Spinal cord (tissue), 9 donors: ENCODE measurements at regions not wholly inside any gene's neighbourhood (a gene's known extent, or its start where the extent isn't known, plus 50 kb on each side); places are given as distances from the start of the nearest gene placed in this dataset.
A peak's percentile ranks its signal among the peaks of the same experiment; 100 is the strongest.

ENCODE experiments used
- DNase-seq, 6 donors: peaks; one replicate each; pipeline versions ENCODE4 v3.0.0 to v3.0.0-alpha.2; 2013 to 2015; ENCODE audit warnings: low spot score in 6 of 6, low read depth in 4 of 6
- H3K27ac ChIP-seq: one replicate; pipeline ENCODE4 v1.5.1; 2013; ENCODE audit warnings: low read depth, low read length, control low read depth
- H3K27me3 ChIP-seq: one replicate; pipeline ENCODE4 v1.6.1; 2013; ENCODE audit warnings: low read length; ENCODE audit not compliant: control insufficient read depth, insufficient read depth
- H3K36me3 ChIP-seq: one replicate; pipeline ENCODE4 v1.6.1; 2013; ENCODE audit warnings: low read length; ENCODE audit not compliant: control insufficient read depth, insufficient read depth
- H3K4me1 ChIP-seq: one replicate; pipeline ENCODE4 v1.6.1; 2013; ENCODE audit warnings: low read length; ENCODE audit not compliant: control insufficient read depth, insufficient read depth
- H3K4me3 ChIP-seq: one replicate; pipeline ENCODE4 v1.5.1; 2013; ENCODE audit warnings: low read depth, low read length, control low read depth
- H3K9me3 ChIP-seq: one replicate; pipeline ENCODE4 v1.6.1; 2013; ENCODE audit warnings: low read length; ENCODE audit not compliant: control insufficient read depth, insufficient read depth
- WGBS: methylation state at CpG from one replicate; pipeline ENCODE4 v1.1.5; 2013; ENCODE audit warnings: missing lambda C conversion rate; ENCODE audit not compliant: insufficient coverage; 5-methylcytosine and 5-hydroxymethylcytosine counted together
- donor health status: healthy.

DNA sequence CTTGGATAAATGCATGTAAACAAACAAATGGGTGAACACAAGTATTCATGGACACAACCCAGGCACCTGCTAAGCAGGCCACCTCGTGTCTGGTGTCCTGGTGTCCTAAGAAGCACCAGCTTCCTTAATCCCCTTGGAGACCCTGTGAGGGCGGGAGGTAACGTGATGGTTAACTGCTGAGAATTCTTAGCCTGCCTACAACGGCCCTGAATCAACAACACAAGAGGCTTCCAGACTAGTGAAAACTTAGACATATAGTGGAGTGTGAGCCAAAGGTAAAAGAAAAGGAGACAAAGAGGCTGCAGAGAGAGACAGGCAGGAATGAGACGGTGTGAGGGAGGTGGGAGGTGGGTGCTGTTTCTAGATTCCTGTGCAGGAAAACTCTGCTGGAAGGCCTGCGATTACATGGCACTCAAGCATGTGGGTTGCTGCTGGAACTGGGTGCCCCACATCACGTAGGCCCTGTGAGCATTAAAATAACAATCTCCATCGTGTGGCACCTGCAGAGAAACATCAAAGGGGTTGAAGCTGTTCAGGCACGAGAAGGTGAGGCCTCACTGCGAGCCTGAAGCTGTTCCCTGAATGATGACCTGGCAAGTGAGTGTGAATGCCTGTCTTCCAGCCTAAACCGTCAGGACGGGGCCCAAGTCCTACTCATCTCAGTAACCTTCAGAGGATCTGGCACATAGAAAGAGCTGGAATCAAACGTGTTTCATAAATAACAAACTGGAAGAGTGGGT, 64.2 kb downstream of the RPL37A start:
- H3K36me3 ChIP-seq, result no peaks in the 10 kb centered on the region
- H3K4me1 ChIP-seq, result peaks cover 9% of the 10 kb centered on the region
- no peak overlapping the region for H3K4me3 ChIP-seq
- WGBS, result 68% methylated on average over 11 of the region's 13 CpGs
- no peaks in the 10 kb centered on the region for H3K9me3 ChIP-seq
- H3K27me3 ChIP-seq, result no peaks in the 10 kb centered on the region
- no peak for DNase-seq
- H3K27ac ChIP-seq, result no peak overlapping the region

DNA sequence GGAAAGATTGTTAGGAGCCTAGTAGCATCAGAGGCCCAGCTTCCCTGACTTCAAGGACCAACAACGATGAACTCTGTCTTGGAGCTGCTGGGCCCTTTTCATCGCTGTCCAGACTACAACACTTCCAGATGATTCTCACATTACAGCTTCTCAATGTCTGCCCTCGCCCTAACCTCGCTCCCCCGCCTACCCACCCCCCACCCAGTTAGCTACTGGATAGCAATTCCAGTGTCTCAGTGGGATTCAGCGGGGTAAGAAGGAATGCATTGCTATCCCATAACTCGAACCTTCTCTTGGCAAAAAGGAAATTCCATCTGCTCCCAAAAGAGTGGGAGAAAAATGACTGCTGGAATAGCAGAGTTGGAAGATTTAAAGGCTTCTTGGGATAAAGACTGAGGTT, 65.0 kb downstream of the RPL37A start:
- Histone ChIP-seq H3K27me3 (no peaks in the 10 kb centered on the region), H3K4me1 (peaks cover 9% of the 10 kb centered on the region), H3K27ac (no peak overlapping the region), H3K36me3 (no peaks in the 10 kb centered on the region), H3K4me3 (no peak overlapping the region), H3K9me3 (no peaks in the 10 kb centered on the region)
- no peak for DNase-seq
- WGBS, result 78% methylated on average over 2 of the region's 7 CpGs

DNA sequence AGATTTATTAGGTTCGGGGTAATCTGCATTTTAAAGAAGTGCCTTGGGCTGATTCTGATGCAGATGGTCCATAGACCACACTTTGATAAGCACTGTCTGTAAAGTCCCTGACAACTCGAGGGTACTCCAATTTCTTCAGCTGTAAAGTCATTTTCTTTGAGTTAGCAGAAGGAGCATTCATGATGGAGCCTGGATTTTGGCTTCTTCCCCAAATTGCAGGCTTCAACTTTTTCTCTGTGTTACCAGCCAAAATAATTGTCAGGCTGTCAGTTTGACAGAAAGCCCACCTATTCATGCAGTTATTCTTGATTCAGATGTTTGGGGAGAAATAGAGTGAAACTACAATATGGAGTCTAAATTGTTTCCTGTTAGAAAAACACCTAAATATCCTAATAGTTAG, 66.0 kb downstream of the RPL37A start:
- WGBS, result 80% methylated on average over 1 of the region's 2 CpGs

GRCh38 chr2:216565956-216566355, 67.3 kb upstream of the IGFBP2 start:
- Histone ChIP-seq H3K27me3 (no peaks in the 10 kb centered on the region), H3K4me1 (peaks cover 9% of the 10 kb centered on the region), H3K9me3 (no peaks in the 10 kb centered on the region), H3K36me3 (no peaks in the 10 kb centered on the region), H3K4me3 (no peak overlapping the region), H3K27ac (no peak overlapping the region)
- 52% methylated on average over 4 of the region's 7 CpGs for WGBS
- DNase-seq, result no peak

More for the DNA sequence above, 66.0 kb downstream of the RPL37A start:
- Histone ChIP-seq H3K9me3 (no peaks in the 10 kb centered on the region), H3K36me3 (no peaks in the 10 kb centered on the region), H3K27me3 (no peaks in the 10 kb centered on the region), H3K4me1 (peaks cover 9% of the 10 kb centered on the region), H3K4me3 (no peak overlapping the region), H3K27ac (no peak overlapping the region)
- DNase-seq, result peak in 1 of 6 donors; percentile 63

DNA sequence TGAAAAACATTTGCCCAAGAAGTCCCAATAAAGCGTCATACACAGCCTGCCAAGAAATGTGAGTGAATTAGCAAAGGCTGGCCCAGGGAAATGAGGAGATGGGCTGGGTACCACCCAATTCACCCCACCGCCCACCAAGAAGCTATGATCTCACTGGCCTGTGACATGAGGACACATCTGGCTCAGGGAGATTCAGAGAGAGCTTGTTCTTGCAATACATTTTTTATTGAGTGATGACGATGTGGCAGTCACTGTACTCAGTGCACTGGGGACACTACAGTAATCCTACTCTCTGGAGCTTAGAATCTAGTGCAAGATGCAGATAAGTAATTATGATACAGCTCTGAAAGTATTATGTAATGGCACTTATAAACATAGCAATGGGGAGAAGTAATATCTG, 64.6 kb upstream of the IGFBP2 start:
- H3K4me1 ChIP-seq, result no peaks in the 10 kb centered on the region
- H3K27me3 ChIP-seq, result no peaks in the 10 kb centered on the region
- WGBS, result 60% methylated on average over 1 of the region's 3 CpGs
- H3K9me3 ChIP-seq, result no peaks in the 10 kb centered on the region
- H3K4me3 ChIP-seq, result no peak overlapping the region
- no peaks in the 10 kb centered on the region for H3K36me3 ChIP-seq
- DNase-seq, result no peak
- no peak overlapping the region for H3K27ac ChIP-seq

DNA sequence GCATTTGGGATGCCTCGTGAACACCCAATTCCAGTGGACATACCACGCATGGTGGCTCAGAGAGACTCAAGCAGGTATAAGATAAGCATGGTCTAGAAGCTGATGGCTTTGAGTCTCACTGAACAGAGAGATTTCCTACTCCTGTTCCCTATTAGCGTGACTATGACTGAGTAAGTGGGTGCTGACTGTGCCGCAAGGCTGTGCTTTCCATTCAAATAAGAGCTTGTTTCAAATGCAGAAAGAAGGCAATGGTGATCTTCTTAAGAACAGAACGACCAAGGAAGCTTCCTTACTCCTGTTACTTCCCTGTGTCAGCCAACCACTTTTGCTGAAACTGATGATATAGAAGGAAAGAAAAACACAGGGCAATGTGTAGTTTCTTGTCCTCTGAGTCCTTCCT, 63.5 kb upstream of the IGFBP2 start:
- no peak overlapping the region for H3K4me3 ChIP-seq

DNA sequence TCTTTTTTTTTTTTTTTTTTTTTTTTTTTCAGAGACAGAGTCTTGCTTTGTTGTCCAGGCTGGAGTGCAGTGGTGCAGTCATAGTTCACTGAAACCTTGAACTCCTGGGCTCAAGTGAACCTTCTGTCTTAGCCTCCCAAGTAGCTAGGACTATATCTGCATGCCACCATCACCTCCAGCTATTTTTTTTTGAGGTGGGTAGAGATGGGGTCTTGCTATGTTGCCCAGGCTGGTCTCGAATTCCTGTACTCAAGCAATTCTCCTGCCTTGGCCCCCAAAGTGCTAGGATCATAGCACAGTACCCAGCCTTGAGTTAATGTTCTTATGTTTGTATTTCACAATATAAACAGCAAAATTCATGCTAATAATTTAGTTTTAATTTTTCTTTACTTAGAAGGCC, 62.9 kb upstream of the IGFBP2 start:
- no peak for DNase-seq
- Histone ChIP-seq H3K4me1 (no peaks in the 10 kb centered on the region), H3K27ac (no peak overlapping the region), H3K27me3 (no peaks in the 10 kb centered on the region), H3K36me3 (no peaks in the 10 kb centered on the region), H3K4me3 (no peak overlapping the region), H3K9me3 (no peaks in the 10 kb centered on the region)
- no CpG with 5 or more reads among the region's 1 CpG for WGBS

More for the DNA sequence above, 63.5 kb upstream of the IGFBP2 start:
- H3K36me3 ChIP-seq, result no peaks in the 10 kb centered on the region
- no peaks in the 10 kb centered on the region for H3K4me1 ChIP-seq
- DNase-seq, result no peak
- no peak overlapping the region for H3K27ac ChIP-seq
- no peaks in the 10 kb centered on the region for H3K27me3 ChIP-seq
- H3K9me3 ChIP-seq, result no peaks in the 10 kb centered on the region
- 88% methylated on average over 2 of the region's 5 CpGs for WGBS

GRCh38 chr2:216571178-216571908, 61.9 kb upstream of the IGFBP2 start:
- DNase-seq, result no peak
- Histone ChIP-seq H3K36me3 (no peaks in the 10 kb centered on the region), H3K27me3 (no peaks in the 10 kb centered on the region), H3K27ac (no peak overlapping the region), H3K4me3 (no peak overlapping the region), H3K4me1 (no peaks in the 10 kb centered on the region), H3K9me3 (no peaks in the 10 kb centered on the region)
- no CpG with 5 or more reads among the region's 3 CpGs for WGBS

GRCh38 chr2:216571909-216572513, 61.2 kb upstream of the IGFBP2 start:
- Histone ChIP-seq H3K27ac (no peak overlapping the region), H3K4me3 (no peak overlapping the region), H3K4me1 (no peaks in the 10 kb centered on the region), H3K9me3 (no peaks in the 10 kb centered on the region), H3K36me3 (no peaks in the 10 kb centered on the region), H3K27me3 (no peaks in the 10 kb centered on the region)
- WGBS, result no CpG with 5 or more reads among the region's 4 CpGs
- DNase-seq, result no peak
